ENCODE measurements at regions not wholly inside any gene's neighbourhood (a gene's known extent, or its start where the extent isn't known, plus 50 kb on each side); places are given as distances from the start of the nearest gene placed in this dataset.
"Not testable (repeated sequence)": the region's sequence is repeated elsewhere in the genome, so short reads cannot be mapped to it uniquely, and the experiment has no call there.

DNA sequence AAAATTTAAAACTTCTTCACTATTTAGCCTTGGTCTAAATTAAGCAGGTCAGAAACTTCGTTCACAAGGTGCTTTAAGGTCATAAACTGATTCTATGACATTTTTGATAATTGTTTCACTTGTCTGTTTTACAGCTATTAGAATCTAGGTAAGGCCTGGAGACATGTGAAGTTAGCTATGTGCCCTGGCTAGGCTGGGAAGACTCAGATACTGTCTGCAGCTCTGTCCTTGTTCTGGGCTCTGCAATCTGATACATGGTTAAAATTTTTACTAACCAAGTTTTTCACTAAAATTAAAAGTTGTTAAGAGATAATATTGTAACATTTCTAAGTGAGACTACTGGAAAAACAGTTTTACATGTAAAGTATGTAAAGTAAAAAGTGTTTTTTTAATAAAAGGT is 479.6 kb upstream of the EPHA6 start:
- no peak overlapping the region for H3K4me3 Mint-ChIP-seq
- no peak overlapping the region for H3K27ac Mint-ChIP-seq (ENCODE audit: low read depth)
- no peaks in the 10 kb centered on the region for H3K36me3 Mint-ChIP-seq (ENCODE audit: insufficient read depth)
- H3K4me1 Mint-ChIP-seq = no peaks in the 10 kb centered on the region
- no peaks in the 10 kb centered on the region for H3K27me3 Mint-ChIP-seq
- ATAC-seq (replicated peaks; ENCODE audit: extremely low read depth, poor library complexity, severe bottlenecking) (no peak), DNase-seq (ENCODE audit: low spot score in 2 of 2) (no peak)
- peaks cover 15% of the 10 kb centered on the region for H3K9me3 Mint-ChIP-seq

DNA sequence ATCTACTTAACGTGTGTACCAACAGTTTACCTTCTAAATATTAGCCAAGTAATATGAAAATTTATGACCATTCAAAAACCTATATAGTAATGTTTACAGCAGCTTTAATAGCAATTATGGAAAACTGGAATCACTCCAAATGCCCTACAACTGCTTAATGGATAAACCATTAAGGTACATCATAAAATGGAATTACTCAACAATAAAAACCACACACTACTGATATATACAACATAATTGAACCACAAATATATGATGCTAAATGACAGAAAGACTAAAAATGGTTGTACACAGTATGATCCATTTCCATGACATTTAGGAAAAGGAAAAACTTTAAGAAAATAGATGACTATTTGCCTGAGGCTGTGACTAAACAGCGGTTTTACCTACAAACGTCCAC is 467.1 kb upstream of the EPHA6 start:
- no peaks in the 10 kb centered on the region for H3K4me1 Mint-ChIP-seq
- no peaks in the 10 kb centered on the region for H3K36me3 Mint-ChIP-seq (ENCODE audit: insufficient read depth)
- H3K27me3 Mint-ChIP-seq = no peaks in the 10 kb centered on the region
- peaks cover 29% of the 10 kb centered on the region for H3K9me3 Mint-ChIP-seq
- H3K4me3 Mint-ChIP-seq = no peak overlapping the region
- H3K27ac Mint-ChIP-seq (ENCODE audit: low read depth) = no peak overlapping the region
- ATAC-seq (replicated peaks; ENCODE audit: extremely low read depth, poor library complexity, severe bottlenecking) (no peak), DNase-seq (ENCODE audit: low spot score in 2 of 2) (no peak)

DNA sequence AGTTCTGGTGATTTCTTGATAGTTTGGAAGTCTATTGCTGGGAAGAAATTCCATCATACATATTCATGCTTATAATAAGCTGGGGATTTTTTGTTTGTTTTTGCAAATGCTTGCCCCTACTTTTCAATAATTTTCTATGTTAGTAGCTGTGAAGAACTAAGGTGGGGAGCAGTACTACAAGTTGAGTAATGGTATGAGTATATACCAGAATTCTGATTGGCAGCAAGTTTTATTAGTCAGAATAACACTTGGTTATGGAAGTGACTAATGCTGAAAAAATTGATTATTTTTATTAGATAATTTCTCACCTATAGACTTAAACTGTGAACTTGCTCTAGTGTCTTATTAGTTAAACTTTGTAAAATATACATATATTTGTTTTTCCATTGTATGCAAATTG is 462.8 kb upstream of the EPHA6 start:
- not testable (repeated sequence) for DNase-seq (ENCODE audit: low spot score in 2 of 2); H3K27me3 Mint-ChIP-seq; ATAC-seq (replicated peaks; ENCODE audit: extremely low read depth, poor library complexity, severe bottlenecking); H3K4me3 Mint-ChIP-seq; H3K27ac Mint-ChIP-seq (ENCODE audit: low read depth); H3K4me1 Mint-ChIP-seq; H3K36me3 Mint-ChIP-seq (ENCODE audit: insufficient read depth)
- peaks cover 13% of the 10 kb centered on the region for H3K9me3 Mint-ChIP-seq

- Mint-ChIP-seq H3K9me3 (peaks cover 23% of the 10 kb centered on the region), H3K27me3 (no peaks in the 10 kb centered on the region), H3K4me1 (no peaks in the 10 kb centered on the region), H3K27ac (ENCODE audit: low read depth) (no peak overlapping the region), H3K36me3 (ENCODE audit: insufficient read depth) (no peaks in the 10 kb centered on the region), H3K4me3 (no peak overlapping the region)
- no peak for ATAC-seq (replicated peaks; ENCODE audit: extremely low read depth, poor library complexity, severe bottlenecking)
- DNase-seq (ENCODE audit: low spot score in 2 of 2) = no peak
Observed at GRCh38 chr3:96354106-96354505, 460.3 kb upstream of the EPHA6 start.

- Mint-ChIP-seq H3K4me1 (no peaks in the 10 kb centered on the region), H3K4me3 (no peak overlapping the region), H3K36me3 (ENCODE audit: insufficient read depth) (no peaks in the 10 kb centered on the region), H3K9me3 (peaks cover 22% of the 10 kb centered on the region), H3K27ac (ENCODE audit: low read depth) (no peak overlapping the region), H3K27me3 (no peaks in the 10 kb centered on the region)
- ATAC-seq (replicated peaks; ENCODE audit: extremely low read depth, poor library complexity, severe bottlenecking) = no peak
- no peak for DNase-seq (ENCODE audit: low spot score in 2 of 2)
Observed at GRCh38 chr3:96354742-96355141, 459.7 kb upstream of the EPHA6 start.

DNA sequence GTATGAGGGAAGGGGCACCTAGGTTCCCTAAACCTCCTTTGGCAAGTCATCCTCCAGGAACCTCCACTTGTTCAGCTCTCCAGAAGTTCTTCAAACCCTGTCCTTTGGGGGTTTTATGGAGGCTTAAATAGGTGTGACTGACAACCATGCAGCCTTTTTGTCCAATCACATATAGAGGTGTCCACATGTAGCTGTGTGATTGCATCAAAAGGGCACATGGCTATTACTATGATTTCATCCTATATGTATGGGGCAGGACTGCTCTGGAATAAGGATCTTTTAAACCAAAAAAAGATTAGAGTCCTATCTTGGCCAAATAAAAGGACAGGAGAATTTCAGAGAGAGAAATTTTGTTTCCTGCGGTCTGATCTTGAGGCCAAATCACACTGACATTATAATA is 453.2 kb upstream of the EPHA6 start:
- no peak overlapping the region for H3K27ac Mint-ChIP-seq (ENCODE audit: low read depth)
- no peak for ATAC-seq (replicated peaks; ENCODE audit: extremely low read depth, poor library complexity, severe bottlenecking)
- no peak overlapping the region for H3K4me3 Mint-ChIP-seq

DNA sequence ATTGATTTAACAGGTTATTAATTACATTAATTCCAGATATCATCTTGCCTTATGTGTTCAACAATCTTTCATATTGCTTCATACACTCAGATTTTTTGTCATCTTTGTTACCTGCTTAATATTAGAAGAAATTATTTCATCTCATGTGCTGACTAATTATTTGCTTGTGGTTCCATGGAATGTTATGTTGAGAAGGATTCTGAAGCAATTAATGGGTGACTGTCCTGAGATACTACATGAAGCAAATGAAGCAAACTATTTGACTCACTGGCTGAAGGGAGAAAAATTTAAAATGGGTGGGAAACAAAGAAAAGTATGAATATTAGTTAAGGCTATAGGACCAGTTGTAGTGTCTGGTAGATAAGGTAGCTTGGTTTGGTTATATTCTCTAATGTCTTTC is 443.8 kb upstream of the EPHA6 start:
- ATAC-seq (replicated peaks; ENCODE audit: extremely low read depth, poor library complexity, severe bottlenecking) = no peak
- H3K27me3 Mint-ChIP-seq = no peaks in the 10 kb centered on the region
- DNase-seq (ENCODE audit: low spot score in 2 of 2) = no peak

More for the DNA sequence above, 453.2 kb upstream of the EPHA6 start:
- peaks cover 27% of the 10 kb centered on the region for H3K9me3 Mint-ChIP-seq
- H3K36me3 Mint-ChIP-seq (ENCODE audit: insufficient read depth) = no peaks in the 10 kb centered on the region
- no peaks in the 10 kb centered on the region for H3K4me1 Mint-ChIP-seq
- no peak for DNase-seq (ENCODE audit: low spot score in 2 of 2)
- H3K27me3 Mint-ChIP-seq = no peaks in the 10 kb centered on the region

GRCh38 chr3:96410006-96410730 is 404.2 kb upstream of the EPHA6 start:
- no peak for ATAC-seq (replicated peaks; ENCODE audit: extremely low read depth, poor library complexity, severe bottlenecking)
- no peaks in the 10 kb centered on the region for H3K4me1 Mint-ChIP-seq
- DNase-seq (ENCODE audit: low spot score in 2 of 2) = no peak
- H3K4me3 Mint-ChIP-seq = no peak overlapping the region
- H3K36me3 Mint-ChIP-seq (ENCODE audit: insufficient read depth) = no peaks in the 10 kb centered on the region
- peaks cover 12% of the 10 kb centered on the region for H3K9me3 Mint-ChIP-seq
- H3K27ac Mint-ChIP-seq (ENCODE audit: low read depth) = no peak overlapping the region
- no peaks in the 10 kb centered on the region for H3K27me3 Mint-ChIP-seq

More for the DNA sequence above, 443.8 kb upstream of the EPHA6 start:
- no peaks in the 10 kb centered on the region for H3K36me3 Mint-ChIP-seq (ENCODE audit: insufficient read depth)
- no peaks in the 10 kb centered on the region for H3K4me1 Mint-ChIP-seq
- H3K9me3 Mint-ChIP-seq = peaks cover 17% of the 10 kb centered on the region
- H3K4me3 Mint-ChIP-seq = no peak overlapping the region
- no peak overlapping the region for H3K27ac Mint-ChIP-seq (ENCODE audit: low read depth)

DNA sequence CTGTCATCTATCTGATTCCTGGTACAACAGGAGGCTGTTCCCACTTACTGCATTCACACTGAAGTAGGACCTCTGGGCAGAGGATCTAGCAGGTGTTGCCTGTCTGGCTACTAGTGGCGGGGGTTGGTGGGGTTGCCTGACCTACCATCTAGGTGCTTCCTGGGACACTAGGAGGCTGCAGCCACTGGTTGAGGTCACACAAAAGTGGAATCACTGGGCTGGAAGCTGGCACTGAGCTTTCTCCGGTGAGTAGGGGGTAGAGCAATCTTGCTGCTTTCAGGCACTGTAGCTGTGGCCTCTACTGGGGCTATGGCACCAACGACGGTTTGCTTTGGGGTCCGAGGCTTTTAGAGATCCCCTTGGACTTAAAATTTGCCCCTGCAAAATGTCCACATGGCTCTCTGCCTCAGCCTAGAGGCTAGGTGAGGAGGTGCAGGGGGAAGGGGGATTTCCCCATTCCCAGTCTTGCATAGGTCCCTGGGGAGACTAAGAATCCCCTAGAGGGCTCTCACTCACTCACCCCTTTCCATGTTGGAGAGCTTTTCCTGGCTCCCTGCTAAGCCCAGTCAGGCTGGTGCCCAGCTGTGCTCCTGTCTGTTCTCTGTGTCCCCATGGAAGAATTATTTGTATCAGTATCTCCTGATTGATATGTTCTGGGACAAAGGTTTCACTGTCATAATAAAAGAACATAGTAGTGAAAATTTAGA is 397.7 kb upstream of the EPHA6 start:
- Mint-ChIP-seq H3K27ac (ENCODE audit: low read depth) (no peak overlapping the region), H3K27me3 (no peaks in the 10 kb centered on the region), H3K9me3 (peaks cover 6% of the 10 kb centered on the region), H3K36me3 (ENCODE audit: insufficient read depth) (no peaks in the 10 kb centered on the region), H3K4me3 (no peak overlapping the region), H3K4me1 (no peaks in the 10 kb centered on the region)
- no peak for DNase-seq (ENCODE audit: low spot score in 2 of 2)
- no peak for ATAC-seq (replicated peaks; ENCODE audit: extremely low read depth, poor library complexity, severe bottlenecking)

DNA sequence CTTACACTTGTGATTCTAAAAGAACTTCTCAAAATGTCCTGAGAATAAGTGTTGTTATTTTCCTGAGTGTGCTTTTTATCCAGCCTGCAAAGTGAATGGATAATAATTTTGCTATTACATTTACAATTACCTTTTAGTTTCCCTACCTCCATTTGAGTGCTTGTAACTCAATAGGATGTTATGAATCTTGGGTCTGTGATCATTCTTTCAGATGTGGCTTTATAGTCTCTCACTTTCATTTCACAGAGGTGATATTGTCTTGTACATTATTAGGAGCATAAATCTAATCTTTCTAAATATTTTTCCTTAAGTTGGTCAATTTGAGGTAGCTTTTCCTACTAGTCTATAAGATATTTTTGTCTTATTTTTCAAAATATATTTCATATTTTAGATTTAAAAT is 386.3 kb upstream of the EPHA6 start:
- Mint-ChIP-seq H3K27me3 (no peaks in the 10 kb centered on the region), H3K4me1 (no peaks in the 10 kb centered on the region), H3K4me3 (no peak overlapping the region), H3K9me3 (peaks cover 11% of the 10 kb centered on the region), H3K36me3 (ENCODE audit: insufficient read depth) (no peaks in the 10 kb centered on the region), H3K27ac (ENCODE audit: low read depth) (no peak overlapping the region)
- no peak for ATAC-seq (replicated peaks; ENCODE audit: extremely low read depth, poor library complexity, severe bottlenecking)
- no peak for DNase-seq (ENCODE audit: low spot score in 2 of 2)

- DNase-seq (ENCODE audit: low spot score in 2 of 2) = no peak
Observed at GRCh38 chr3:96430079-96430478, 384.3 kb upstream of the EPHA6 start.

GRCh38 chr3:96434651-96435050 is 379.7 kb upstream of the EPHA6 start:
- Mint-ChIP-seq H3K9me3 (peaks cover 5% of the 10 kb centered on the region), H3K4me1 (no peaks in the 10 kb centered on the region), H3K36me3 (ENCODE audit: insufficient read depth) (no peaks in the 10 kb centered on the region), H3K27me3 (no peaks in the 10 kb centered on the region), H3K27ac (ENCODE audit: low read depth) (no peak overlapping the region), H3K4me3 (no peak overlapping the region)
- DNase-seq (ENCODE audit: low spot score in 2 of 2) = no peak
- no peak for ATAC-seq (replicated peaks; ENCODE audit: extremely low read depth, poor library complexity, severe bottlenecking)

More at GRCh38 chr3:96430079-96430478, 384.3 kb upstream of the EPHA6 start:
- H3K9me3 Mint-ChIP-seq = peaks cover 5% of the 10 kb centered on the region
- no peak overlapping the region for H3K27ac Mint-ChIP-seq (ENCODE audit: low read depth)
- H3K27me3 Mint-ChIP-seq = no peaks in the 10 kb centered on the region
- H3K4me1 Mint-ChIP-seq = no peaks in the 10 kb centered on the region
- H3K36me3 Mint-ChIP-seq (ENCODE audit: insufficient read depth) = no peaks in the 10 kb centered on the region
- H3K4me3 Mint-ChIP-seq = no peak overlapping the region
- ATAC-seq (replicated peaks; ENCODE audit: extremely low read depth, poor library complexity, severe bottlenecking) = no peak

- Mint-ChIP-seq H3K4me3 (no peak overlapping the region), H3K27me3 (no peaks in the 10 kb centered on the region), H3K27ac (ENCODE audit: low read depth) (no peak overlapping the region), H3K4me1 (no peaks in the 10 kb centered on the region), H3K9me3 (peaks cover 14% of the 10 kb centered on the region), H3K36me3 (ENCODE audit: insufficient read depth) (peaks cover 2% of the 10 kb centered on the region)
- ATAC-seq (replicated peaks; ENCODE audit: extremely low read depth, poor library complexity, severe bottlenecking) = no peak
- DNase-seq (ENCODE audit: low spot score in 2 of 2) = no peak
Observed at GRCh38 chr3:96449346-96449745, 365.0 kb upstream of the EPHA6 start.

Data from central memory CD8-positive, alpha-beta T cell (primary cell).